Right lobe of liver (tissue), 4 donors: ENCODE measurements at regions not wholly inside any gene's neighbourhood (a gene's known extent, or its start where the extent isn't known, plus 50 kb on each side); places are given as distances from the start of the nearest gene placed in this dataset.

Experiments used
- CTCF ChIP-seq, 4 donors: fragments of 200-600 bp in 3 of 4; fragments of 450-650 bp in 1 of 4; IDR thresholded peaks; one replicate each; pipeline versions ENCODE4 v1.5.1 to v1.8.0; 2016 to 2022; ENCODE audit warnings: antibody characterized with exemption in 4 of 4, mild to moderate bottlenecking in 2 of 4
- POLR2A ChIP-seq: fragments of 450-650 bp; IDR thresholded peaks from one replicate; pipeline ENCODE4 v1.6.1; 2017; ENCODE audit warnings: antibody characterized with exemption, mild to moderate bottlenecking
- donor health status: DM: no; HTN: no; CAD: no.
- donor health status: DM: no; HTN: no; CAD: no.
- donor health status: DM: no; HTN: yes; CAD: no.

GRCh38 chr4:15352524-15352923 lies 75.3 kb upstream of the C1QTNF7 start:
- no peak for TF ChIP-seq CTCF (IDR thresholded peaks at IDR 0.05)
- TF ChIP-seq POLR2A = no peak
